A673 (cell line): ENCODE measurements at regions not wholly inside any gene's neighbourhood (a gene's known extent, or its start where the extent isn't known, plus 50 kb on each side); places are given as distances from the start of the nearest gene placed in this dataset.
"Not testable (repeated sequence)": the region's sequence is repeated elsewhere in the genome, so short reads cannot be mapped to it uniquely, and the experiment has no call there.

Source experiments
- CTCF ChIP-seq: fragments of 300-800, 200-600 bp; sonication (generic); conservative IDR thresholded peaks from 2 replicates; pipeline ENCODE4 v1.5.1; 2017; ENCODE audit warnings: low read depth, mild to moderate bottlenecking, antibody characterized with exemption, low read length, moderate library complexity, mixed read lengths
- EZH2 ChIP-seq: fragments of 200-600 bp; sonication (generic); IDR thresholded peaks from 2 replicates; pipeline ENCODE4 v1.6.1; 2017; ENCODE audit warnings: borderline replicate concordance, low read depth, mild to moderate bottlenecking, mixed read lengths, antibody characterized with exemption, low read length; ENCODE audit not compliant: poor library complexity, severe bottlenecking

GRCh38 chr6:48638796-48639195 is 527.8 kb upstream of the PTCHD4 start:
- TF ChIP-seq CTCF, EZH2: not testable (repeated sequence)
